Adrenal gland (tissue), 5 donors: ENCODE measurements at regions not wholly inside any gene's neighbourhood (a gene's known extent, or its start where the extent isn't known, plus 50 kb on each side); places are given as distances from the start of the nearest gene placed in this dataset.
"Not testable (repeated sequence)": the region's sequence is repeated elsewhere in the genome, so short reads cannot be mapped to it uniquely, and the experiment has no call there.

Experiments
- POLR2A ChIP-seq, 2 donors: fragments of 450-650 bp; IDR thresholded peaks; one replicate each; pipeline ENCODE4 v1.6.1; 2017; ENCODE audit warnings: antibody characterized with exemption in 2 of 2, mild to moderate bottlenecking in 2 of 2, moderate library complexity in 1 of 2
- TF ChIP-seq, protein P1 (sequence below), 6 experiments: fragments of 450-650 bp in 4 of 6; fragments of 200-600 bp in 2 of 6; sonication (generic) in 1 of 6; IDR thresholded peaks; 1 replicate in 5 of 6; 2 replicates in 1 of 6; pipeline versions ENCODE4 v1.5.1 to v1.8.0; 2016 to 2021; ENCODE audit warnings: antibody characterized with exemption in 6 of 6, mild to moderate bottlenecking in 2 of 6, moderate library complexity in 1 of 6
- donor health status: DM: no; HTN: no; CAD: no.

DNA sequence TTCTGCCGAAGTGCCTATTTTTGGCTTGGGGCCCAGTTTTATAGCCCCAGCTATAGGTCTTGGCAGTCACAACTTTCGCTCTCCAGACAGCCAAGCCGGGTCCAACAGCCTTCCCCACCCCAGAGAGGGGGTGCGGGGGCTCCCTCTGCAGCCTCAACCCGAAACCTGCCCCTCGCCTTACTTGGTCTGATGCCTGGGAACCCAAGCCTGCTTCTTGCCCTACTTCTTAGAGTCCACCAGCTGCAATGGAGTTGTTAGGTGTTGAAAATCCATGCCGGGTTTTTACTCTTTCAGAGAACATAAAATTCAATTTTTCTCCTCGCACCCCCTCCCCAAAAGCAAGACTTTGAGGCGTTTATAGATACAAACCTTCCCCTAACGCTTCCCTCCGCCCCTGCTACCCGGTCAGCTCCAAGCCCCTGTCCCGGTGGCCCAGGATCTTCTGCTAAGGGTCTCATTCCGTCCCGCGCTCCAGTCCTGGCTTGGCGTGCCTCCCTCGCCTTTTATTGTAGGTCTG, 116.7 kb downstream of the CRLF3 start:
- TF ChIP-seq, protein P1, sequence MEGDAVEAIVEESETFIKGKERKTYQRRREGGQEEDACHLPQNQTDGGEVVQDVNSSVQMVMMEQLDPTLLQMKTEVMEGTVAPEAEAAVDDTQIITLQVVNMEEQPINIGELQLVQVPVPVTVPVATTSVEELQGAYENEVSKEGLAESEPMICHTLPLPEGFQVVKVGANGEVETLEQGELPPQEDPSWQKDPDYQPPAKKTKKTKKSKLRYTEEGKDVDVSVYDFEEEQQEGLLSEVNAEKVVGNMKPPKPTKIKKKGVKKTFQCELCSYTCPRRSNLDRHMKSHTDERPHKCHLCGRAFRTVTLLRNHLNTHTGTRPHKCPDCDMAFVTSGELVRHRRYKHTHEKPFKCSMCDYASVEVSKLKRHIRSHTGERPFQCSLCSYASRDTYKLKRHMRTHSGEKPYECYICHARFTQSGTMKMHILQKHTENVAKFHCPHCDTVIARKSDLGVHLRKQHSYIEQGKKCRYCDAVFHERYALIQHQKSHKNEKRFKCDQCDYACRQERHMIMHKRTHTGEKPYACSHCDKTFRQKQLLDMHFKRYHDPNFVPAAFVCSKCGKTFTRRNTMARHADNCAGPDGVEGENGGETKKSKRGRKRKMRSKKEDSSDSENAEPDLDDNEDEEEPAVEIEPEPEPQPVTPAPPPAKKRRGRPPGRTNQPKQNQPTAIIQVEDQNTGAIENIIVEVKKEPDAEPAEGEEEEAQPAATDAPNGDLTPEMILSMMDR (IDR thresholded peaks at IDR 0.05), result not testable (repeated sequence)
- peak in 1 of 2 donors; percentile 26 for TF ChIP-seq POLR2A (IDR thresholded peaks at IDR 0.05)
